GM23248 (cell line): ENCODE measurements at regions not wholly inside any gene's neighbourhood (a gene's known extent, or its start where the extent isn't known, plus 50 kb on each side); places are given as distances from the start of the nearest gene placed in this dataset.

Experiments used
- EZH2 ChIP-seq: fragments of 200-600 bp; sonication (generic); IDR thresholded peaks from 2 replicates; pipeline ENCODE4 v1.6.1; 2018; ENCODE audit warnings: antibody characterized with exemption, mild to moderate bottlenecking; ENCODE audit not compliant: insufficient read depth, poor library complexity, severe bottlenecking
- EZH2phosphoT487 ChIP-seq: fragments of 200-600 bp; sonication (generic); IDR thresholded peaks from 2 replicates; pipeline ENCODE4 v1.6.1; 2018; ENCODE audit warnings: antibody characterized with exemption, moderate library complexity, mild to moderate bottlenecking, low read depth; ENCODE audit not compliant: insufficient read depth

DNA sequence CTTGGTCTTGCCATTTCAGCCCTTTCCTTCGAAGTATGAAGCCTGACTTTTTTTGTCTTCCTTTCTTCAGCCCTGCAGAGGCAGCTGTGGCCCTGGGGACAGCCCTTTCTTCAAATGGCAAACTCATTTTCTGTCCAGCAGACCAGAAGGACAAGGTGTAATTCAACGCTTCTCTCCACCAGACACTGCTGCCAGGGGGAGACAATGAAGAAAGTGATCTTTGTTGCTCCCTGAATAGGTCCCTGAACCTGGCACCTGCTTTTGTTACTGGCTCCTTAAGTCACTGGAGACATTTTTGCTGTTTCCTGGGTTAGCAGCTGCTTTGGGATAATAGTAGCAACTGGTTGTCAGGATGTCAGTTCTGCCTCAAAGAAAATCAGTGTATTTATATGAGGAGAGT lies 50.8 kb upstream of the MACF1 start:
- no peak for TF ChIP-seq EZH2
- no peak for TF ChIP-seq EZH2phosphoT487
